GM12875 (cell line): ENCODE measurements at regions not wholly inside any gene's neighbourhood (a gene's known extent, or its start where the extent isn't known, plus 50 kb on each side); places are given as distances from the start of the nearest gene placed in this dataset.

Experiments used
- H3K4me3 ChIP-seq: one replicate; pipeline ENCODE4 v1.5.1; 2011; ENCODE audit warnings: low read depth, low read length, control low read depth
- TF ChIP-seq, protein P1 (sequence below): IDR thresholded peaks from 2 replicates; pipeline ENCODE4 v1.5.1; 2011; ENCODE audit warnings: low read depth, mild to moderate bottlenecking, control low read depth, inconsistent platforms, low read length, moderate library complexity, borderline replicate concordance; ENCODE audit not compliant: insufficient read depth

- H3K4me3 ChIP-seq: no peak overlapping the region
- TF ChIP-seq, protein P1, sequence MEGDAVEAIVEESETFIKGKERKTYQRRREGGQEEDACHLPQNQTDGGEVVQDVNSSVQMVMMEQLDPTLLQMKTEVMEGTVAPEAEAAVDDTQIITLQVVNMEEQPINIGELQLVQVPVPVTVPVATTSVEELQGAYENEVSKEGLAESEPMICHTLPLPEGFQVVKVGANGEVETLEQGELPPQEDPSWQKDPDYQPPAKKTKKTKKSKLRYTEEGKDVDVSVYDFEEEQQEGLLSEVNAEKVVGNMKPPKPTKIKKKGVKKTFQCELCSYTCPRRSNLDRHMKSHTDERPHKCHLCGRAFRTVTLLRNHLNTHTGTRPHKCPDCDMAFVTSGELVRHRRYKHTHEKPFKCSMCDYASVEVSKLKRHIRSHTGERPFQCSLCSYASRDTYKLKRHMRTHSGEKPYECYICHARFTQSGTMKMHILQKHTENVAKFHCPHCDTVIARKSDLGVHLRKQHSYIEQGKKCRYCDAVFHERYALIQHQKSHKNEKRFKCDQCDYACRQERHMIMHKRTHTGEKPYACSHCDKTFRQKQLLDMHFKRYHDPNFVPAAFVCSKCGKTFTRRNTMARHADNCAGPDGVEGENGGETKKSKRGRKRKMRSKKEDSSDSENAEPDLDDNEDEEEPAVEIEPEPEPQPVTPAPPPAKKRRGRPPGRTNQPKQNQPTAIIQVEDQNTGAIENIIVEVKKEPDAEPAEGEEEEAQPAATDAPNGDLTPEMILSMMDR: no peak
These were observed 140.0 kb downstream of the DCK start for GRCh38 chr4:71133491-71133890.

- no peak overlapping the region for H3K4me3 ChIP-seq
- TF ChIP-seq, protein P1: no peak
These were observed 142.6 kb downstream of the DCK start for GRCh38 chr4:71136071-71136470.

DNA sequence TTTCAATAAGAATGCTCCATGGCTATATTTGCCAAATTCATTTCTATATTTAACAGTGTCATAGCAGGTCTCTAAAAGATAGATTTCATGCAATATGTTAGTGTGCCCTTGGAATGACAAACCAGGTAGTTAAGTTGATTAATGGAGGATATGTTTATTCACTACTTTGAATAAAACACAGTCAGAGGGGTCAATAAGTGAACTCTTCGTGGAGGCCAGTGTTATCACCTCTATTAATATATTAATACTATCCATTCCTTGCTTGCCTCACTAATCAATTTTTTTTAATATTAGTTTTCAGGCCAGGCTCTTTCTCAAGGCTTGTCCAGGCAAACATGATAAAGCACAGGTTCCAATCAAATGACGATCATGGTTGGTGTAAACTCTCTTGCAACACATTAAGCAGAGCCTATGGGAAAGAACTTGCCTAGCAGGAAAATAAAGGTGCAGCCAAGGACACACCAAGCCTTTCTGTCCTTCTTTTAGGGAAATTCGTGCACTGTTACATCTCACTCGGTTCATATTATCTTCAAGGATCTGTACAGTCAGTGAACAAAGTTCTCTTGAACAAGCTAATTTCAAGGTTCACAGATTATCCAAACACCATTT, 144.7 kb downstream of the DCK start:
- TF ChIP-seq, protein P1: no peak
- no peak overlapping the region for H3K4me3 ChIP-seq

GRCh38 chr4:71140563-71140962, 147.1 kb downstream of the DCK start:
- H3K4me3 ChIP-seq: no peak overlapping the region
- TF ChIP-seq, protein P1: no peak

DNA sequence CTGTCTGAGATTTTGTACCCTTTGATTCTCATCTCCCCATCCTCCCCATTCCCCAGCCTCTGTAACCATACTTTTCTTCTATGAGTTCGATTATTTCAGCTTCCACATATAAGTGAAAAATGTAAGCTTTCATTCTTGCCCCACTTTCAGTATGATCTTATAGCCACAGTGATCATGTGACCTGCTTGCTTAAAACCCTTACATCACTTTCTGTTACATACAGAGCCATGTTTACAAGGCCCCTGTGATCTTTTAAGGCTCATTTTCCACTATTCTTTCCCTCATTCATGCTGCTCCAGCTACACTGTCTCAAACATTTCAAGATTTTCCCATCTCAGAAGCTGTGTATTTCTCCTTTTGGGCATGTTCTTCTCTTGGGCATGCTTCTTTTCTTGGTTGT, 147.7 kb downstream of the DCK start:
- TF ChIP-seq, protein P1: no peak
- H3K4me3 ChIP-seq: no peak overlapping the region

GRCh38 chr4:71147261-71147660, 153.8 kb downstream of the DCK start:
- H3K4me3 ChIP-seq: no peak overlapping the region
- TF ChIP-seq, protein P1: no peak

GRCh38 chr4:71148545-71148944, 155.1 kb downstream of the DCK start:
- TF ChIP-seq, protein P1: no peak
- no peak overlapping the region for H3K4me3 ChIP-seq
